Endothelial cell of umbilical vein (primary cell): ENCODE measurements at regions not wholly inside any gene's neighbourhood (a gene's known extent, or its start where the extent isn't known, plus 50 kb on each side); places are given as distances from the start of the nearest gene placed in this dataset.

ENCODE experiments used
- BruUV-seq: library from RNA; stranded (reverse); fragments of 400-500 nt; replicated peaks from 2 replicates; lab custom pipeline; 2021; lab: Mats Ljungman, UMichigan
- CTCF ChIA-PET: fragments of 300-600, 350-600 bp; sonication (Branson Sonifier 250); formaldehyde crosslinking; loops from one replicate; lab custom pipeline; 2021; ENCODE audit warnings: antibody characterized with exemption, inconsistent platforms; lab: Charles Lee
- POLR2A ChIA-PET: fragments of 300-600, 350-600 bp; sonication (Branson Sonifier 250); formaldehyde crosslinking; loops from one replicate; lab custom pipeline; 2021; ENCODE audit warnings: antibody characterized with exemption, inconsistent platforms; lab: Charles Lee
- DNase-seq: peaks from one replicate; pipeline ENCODE4 v3.0.0-alpha.2; 2011; ENCODE audit warnings: low read depth, low spot score
- FAIRE-seq: peaks from 2 replicates; lab custom pipeline; 2011; peaks lifted over from hg19 to GRCh38; lab: Jason Lieb, UNC
- H2AFZ ChIP-seq: 2 replicates; pipeline ENCODE4 v1.6.0; 2012; ENCODE audit warnings: low read depth, low read length, control low read depth, inconsistent platforms
- H3K27ac ChIP-seq: 2 replicates; pipeline ENCODE4 v1.5.1; 2011; ENCODE audit warnings: low read depth, mild to moderate bottlenecking, control low read depth, low read length, moderate library complexity; ENCODE audit not compliant: insufficient read depth
- H3K27me3 ChIP-seq, 2 experiments: 2 replicates each; pipeline versions ENCODE4 v1.6.0 to v1.6.1; 2011; ENCODE audit warnings: low read length in 2 of 2, mixed read lengths in 1 of 2; ENCODE audit not compliant: control insufficient read depth in 2 of 2, insufficient read depth in 2 of 2
- H3K36me3 ChIP-seq, 2 experiments: 2 replicates in 1 of 2; 3 replicates in 1 of 2; pipeline ENCODE4 v1.5.1; 2011; ENCODE audit warnings: low read length in 2 of 2, mild to moderate bottlenecking in 1 of 2, moderate library complexity in 1 of 2; ENCODE audit not compliant: control insufficient read depth in 2 of 2, insufficient read depth in 2 of 2; ENCODE audit errors: extremely low read depth in 1 of 2
- H3K4me1 ChIP-seq: 3 replicates; pipeline ENCODE4 v1.5.1; 2011; ENCODE audit warnings: mild to moderate bottlenecking, low read length; ENCODE audit not compliant: control insufficient read depth, insufficient read depth; ENCODE audit errors: extremely low read depth
- H3K4me2 ChIP-seq: 2 replicates; pipeline ENCODE4 v1.6.1; 2011; ENCODE audit warnings: low read length, control low read depth, mixed read lengths; ENCODE audit not compliant: insufficient read depth
- H3K4me3 ChIP-seq, 3 experiments: fragments of 200-600 bp in 1 of 3; sonication (generic), shearing (Covaris generic) in 1 of 3; replicated peaks in 1 of 3; 2 replicates each; pipeline ENCODE4 v1.5.1; 2011 to 2016; ENCODE audit warnings: control low read depth in 3 of 3, low read length in 3 of 3, mild to moderate bottlenecking in 2 of 3, inconsistent platforms in 1 of 3, low read depth in 1 of 3, moderate library complexity in 1 of 3; ENCODE audit not compliant: insufficient read depth in 1 of 3
- H3K79me2 ChIP-seq: 2 replicates; pipeline ENCODE4 v1.6.0; 2012; ENCODE audit warnings: low read length, inconsistent platforms; ENCODE audit not compliant: control insufficient read depth, insufficient read depth
- H3K9ac ChIP-seq: replicated peaks from 2 replicates; pipeline ENCODE3; 2011; ENCODE audit warnings: low read length, control low read depth; ENCODE audit not compliant: insufficient read depth; ENCODE audit errors: extremely low read depth
- H3K9me1 ChIP-seq: replicated peaks from 3 replicates; pipeline ENCODE4 v1.6.0; 2011; ENCODE audit warnings: mild to moderate bottlenecking, low read length; ENCODE audit not compliant: control insufficient read depth, insufficient read depth; ENCODE audit errors: extremely low read depth
- H3K9me3 ChIP-seq: replicated peaks from 2 replicates; pipeline ENCODE4 v1.5.1; 2012; ENCODE audit warnings: low read length, inconsistent platforms; ENCODE audit not compliant: control insufficient read depth, insufficient read depth
- H4K20me1 ChIP-seq: replicated peaks from 2 replicates; pipeline ENCODE3; 2011; ENCODE audit warnings: mild to moderate bottlenecking, low read length; ENCODE audit not compliant: control insufficient read depth, insufficient read depth; ENCODE audit errors: extremely low read depth
- CTCF ChIP-seq, 2 donors: IDR thresholded peaks; 1 replicate in 1 of 2; 2 replicates in 1 of 2; pipeline ENCODE4 v1.5.1; 2011; ENCODE audit warnings: low read length in 2 of 2, mild to moderate bottlenecking in 2 of 2, moderate library complexity in 2 of 2, control low read depth in 1 of 2, inconsistent platforms in 1 of 2, low read depth in 1 of 2; ENCODE audit not compliant: insufficient read depth in 1 of 2; ENCODE audit errors: extremely low read depth in 1 of 2
- EZH2 ChIP-seq: IDR thresholded peaks from 2 replicates; pipeline ENCODE4 v1.6.1; 2012; ENCODE audit warnings: borderline replicate concordance, low read depth, mild to moderate bottlenecking, moderate library complexity, low read length, inconsistent platforms; ENCODE audit not compliant: severe bottlenecking
- FOS ChIP-seq: IDR thresholded peaks from 2 replicates; pipeline ENCODE4 v1.6.1; 2011; ENCODE audit warnings: mild to moderate bottlenecking, low read length, moderate library complexity, borderline replicate concordance; ENCODE audit not compliant: insufficient read depth
- GATA2 ChIP-seq: IDR thresholded peaks from 2 replicates; pipeline ENCODE4 v1.7.0; 2011; ENCODE audit warnings: low read depth, mild to moderate bottlenecking, moderate library complexity, mixed read lengths, low read length; ENCODE audit not compliant: insufficient read length, insufficient read depth
- JUN ChIP-seq: IDR thresholded peaks from 2 replicates; pipeline ENCODE4 v1.6.1; 2011; ENCODE audit warnings: borderline replicate concordance, low read depth; ENCODE audit not compliant: insufficient read length, insufficient read depth
- MYC ChIP-seq: IDR thresholded peaks from one replicate; pipeline ENCODE4 v1.6.1; 2011; ENCODE audit warnings: mild to moderate bottlenecking, low read depth, low read length
- POLR2A ChIP-seq: IDR thresholded peaks from 2 replicates; pipeline ENCODE4 v1.6.1; 2012; ENCODE audit warnings: low read depth, mild to moderate bottlenecking, control low read depth, low read length
- POLR2AphosphoS5 ChIP-seq: IDR thresholded peaks from 2 replicates; pipeline ENCODE4 v1.6.1; 2012; ENCODE audit warnings: low read depth, mild to moderate bottlenecking, control low read depth, low read length, moderate library complexity; ENCODE audit not compliant: insufficient read depth
- dilution Hi-C: fragments of 300-500 bp; cut with MboI; formaldehyde crosslinking; loops from one replicate; pipeline ENCODE4 v1.15.0; 2019; ENCODE audit warnings: low sequenced_read_pairs; ENCODE audit not compliant: extremely low pct_ligation_motif_present
- intact Hi-C: fragments of 100-400 bp; cut with micrococcal nuclease; formaldehyde crosslinking; loops from one replicate; pipeline ENCODE4 v1.10.0; 2022
- TF ChIP-seq, protein P1 (sequence below): IDR thresholded peaks from 2 replicates; pipeline ENCODE4 v1.6.1; 2011; ENCODE audit not compliant: insufficient read depth, insufficient read length

DNA sequence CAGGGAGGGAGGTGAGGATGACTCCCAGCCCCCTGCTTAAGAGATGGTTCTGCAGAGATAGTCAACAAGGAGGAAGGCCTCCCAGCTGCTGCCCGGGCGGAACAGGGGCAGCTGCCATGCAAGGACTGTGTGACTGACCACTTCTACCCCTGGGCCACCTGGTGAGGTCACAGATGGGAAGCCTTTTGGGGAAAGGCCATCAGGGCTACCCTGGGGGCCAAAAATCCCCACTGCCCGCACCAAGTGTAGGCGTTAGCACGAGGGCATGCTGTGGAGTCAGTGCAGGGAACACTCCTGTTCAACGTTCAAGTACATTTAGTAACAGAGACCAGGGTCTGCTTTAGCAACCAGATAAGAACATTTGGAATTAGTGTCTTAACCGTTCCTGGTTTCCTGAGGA lies 372.9 kb downstream of the BRD1 start:
- dilution Hi-C loops, result no loop called here
- intact Hi-C loops, result no loop called here
- FAIRE-seq (no peak), DNase-seq (no peak)
- no peaks in the 10 kb centered on the region for H4K20me1 ChIP-seq
- no peak overlapping the region for H3K27ac ChIP-seq
- no peaks in the 10 kb centered on the region for H3K4me1 ChIP-seq
- no peaks in the 10 kb centered on the region for H3K36me3 ChIP-seq
- no peaks in the 10 kb centered on the region for H3K79me2 ChIP-seq
- H2AFZ ChIP-seq, result no peak overlapping the region
- POLR2A ChIA-PET, result no interaction called here
- H3K4me3 ChIP-seq, result no peak overlapping the region
- H3K4me2 ChIP-seq, result no peak overlapping the region
- CTCF ChIA-PET, result no interaction called here
- TF ChIP-seq POLR2A (no peak), GATA2 (no peak), FOS (no peak), MYC (no peak), JUN (no peak), EZH2 (no peak), CTCF (IDR thresholded peaks at IDR 0.05; ENCODE audit: extremely low read depth in 1 of 2, insufficient read depth in 1 of 2, low read depth in 1 of 2, low read length in 2 of 2) (no peak), POLR2AphosphoS5 (no peak)
- TF ChIP-seq, protein P1, sequence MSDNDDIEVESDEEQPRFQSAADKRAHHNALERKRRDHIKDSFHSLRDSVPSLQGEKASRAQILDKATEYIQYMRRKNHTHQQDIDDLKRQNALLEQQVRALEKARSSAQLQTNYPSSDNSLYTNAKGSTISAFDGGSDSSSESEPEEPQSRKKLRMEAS, result no peak
- peaks cover 5% of the 10 kb centered on the region for H3K9me3 ChIP-seq
- no peaks in the 10 kb centered on the region for H3K9me1 ChIP-seq
- no peak overlapping the region for H3K9ac ChIP-seq
- no peaks in the 10 kb centered on the region for H3K27me3 ChIP-seq
- BruUV-seq, result no TSS peak
